ENCODE measurements at regions not wholly inside any gene's neighbourhood (a gene's known extent, or its start where the extent isn't known, plus 50 kb on each side); places are given as distances from the start of the nearest gene placed in this dataset.

- H3K4me3 ChIP-seq, result no peak overlapping the region
Observed at GRCh38 chr18:10035281-10035991, 121.6 kb downstream of the VAPA start.

DNA sequence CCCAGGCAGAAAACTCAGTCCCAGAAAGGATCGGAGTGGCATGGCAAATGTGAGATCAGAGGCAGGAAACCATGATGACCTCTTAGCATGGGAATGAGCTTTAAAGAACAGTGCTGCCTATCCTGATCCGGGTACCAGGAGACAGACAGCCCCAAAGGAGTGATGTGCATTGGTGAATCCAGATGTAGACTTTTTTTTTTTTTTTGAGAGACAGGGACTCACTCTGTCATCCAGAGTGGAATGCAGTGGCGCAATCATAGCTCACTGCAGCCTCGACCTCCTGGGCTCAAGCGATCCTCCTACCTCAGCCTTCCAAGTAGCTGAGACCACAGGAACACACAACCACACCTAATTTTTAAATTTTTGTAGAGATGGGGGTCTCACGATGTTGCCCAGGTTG is 122.7 kb downstream of the VAPA start:
- Histone ChIP-seq H3K36me3 (no peaks in the 10 kb centered on the region), H3K9me3 (ENCODE audit: low read depth) (no peaks in the 10 kb centered on the region), H3K27me3 (no peaks in the 10 kb centered on the region), H3K4me3 (no peak overlapping the region), H3K4me1 (ENCODE audit: low read depth) (no peaks in the 10 kb centered on the region), H3K27ac (no peak overlapping the region)
- DNase-seq (ENCODE audit: low read depth in 1 of 2, low spot score in 1 of 2), result no peak
- no peak for TF ChIP-seq CTCF (IDR thresholded peaks at IDR 0.05; ENCODE audit: low read depth, low read length)

More at GRCh38 chr18:10035281-10035991, 121.6 kb downstream of the VAPA start:
- no peaks in the 10 kb centered on the region for H3K4me1 ChIP-seq (ENCODE audit: low read depth)
- no peaks in the 10 kb centered on the region for H3K27me3 ChIP-seq
- DNase-seq (ENCODE audit: low read depth in 1 of 2, low spot score in 1 of 2), result no peak
- H3K9me3 ChIP-seq (ENCODE audit: low read depth), result no peaks in the 10 kb centered on the region
- no peaks in the 10 kb centered on the region for H3K36me3 ChIP-seq
- no peak overlapping the region for H3K27ac ChIP-seq
- TF ChIP-seq CTCF (IDR thresholded peaks at IDR 0.05; ENCODE audit: low read depth, low read length), result no peak

- Histone ChIP-seq H3K36me3 (no peaks in the 10 kb centered on the region), H3K4me1 (ENCODE audit: low read depth) (no peaks in the 10 kb centered on the region), H3K27ac (no peak overlapping the region), H3K9me3 (ENCODE audit: low read depth) (no peaks in the 10 kb centered on the region), H3K27me3 (no peaks in the 10 kb centered on the region), H3K4me3 (no peak overlapping the region)
- no peak for DNase-seq (ENCODE audit: low read depth in 1 of 2, low spot score in 1 of 2)
- TF ChIP-seq CTCF (IDR thresholded peaks at IDR 0.05; ENCODE audit: low read depth, low read length), result no peak
Observed at GRCh38 chr18:10037181-10037580, 123.4 kb downstream of the VAPA start.

GRCh38 chr18:10038268-10038667 is 124.5 kb downstream of the VAPA start:
- Histone ChIP-seq H3K4me1 (ENCODE audit: low read depth) (no peaks in the 10 kb centered on the region), H3K9me3 (ENCODE audit: low read depth) (no peaks in the 10 kb centered on the region), H3K27me3 (no peaks in the 10 kb centered on the region), H3K27ac (no peak overlapping the region), H3K4me3 (no peak overlapping the region), H3K36me3 (no peaks in the 10 kb centered on the region)
- no peak for DNase-seq (ENCODE audit: low read depth in 1 of 2, low spot score in 1 of 2)
- no peak for TF ChIP-seq CTCF (IDR thresholded peaks at IDR 0.05; ENCODE audit: low read depth, low read length)

GRCh38 chr18:10040287-10041011 is 126.6 kb downstream of the VAPA start:
- TF ChIP-seq CTCF (IDR thresholded peaks at IDR 0.05; ENCODE audit: low read depth, low read length), result no peak
- H3K27me3 ChIP-seq, result no peaks in the 10 kb centered on the region
- H3K36me3 ChIP-seq, result no peaks in the 10 kb centered on the region
- H3K4me1 ChIP-seq (ENCODE audit: low read depth), result no peaks in the 10 kb centered on the region
- no peak overlapping the region for H3K4me3 ChIP-seq
- H3K9me3 ChIP-seq (ENCODE audit: low read depth), result no peaks in the 10 kb centered on the region
- H3K27ac ChIP-seq, result no peak overlapping the region
- DNase-seq (ENCODE audit: low read depth in 1 of 2, low spot score in 1 of 2), result peak in 1 of 2 donors; percentile 89

All from cardiac muscle cell (in vitro differentiated cells and primary cell).